MM.1S (cell line): ENCODE measurements at regions not wholly inside any gene's neighbourhood (a gene's known extent, or its start where the extent isn't known, plus 50 kb on each side); places are given as distances from the start of the nearest gene placed in this dataset.

ENCODE experiments used
- DNase-seq: peaks from one replicate; pipeline ENCODE4 v3.0.0-alpha.2; 2015
- H2AFZ ChIP-seq: fragments of 300-600 bp; sonication (generic); 2 replicates; pipeline ENCODE4 v1.6.0; 2016; ENCODE audit warnings: antibody characterized with exemption, low read length
- H3F3A ChIP-seq: fragments of 300-600 bp; sonication (generic); 2 replicates; pipeline ENCODE4 v1.6.1; 2016; ENCODE audit warnings: mild to moderate bottlenecking, antibody characterized with exemption, low read length, moderate library complexity, mixed read lengths; ENCODE audit not compliant: insufficient read depth
- H3K27ac ChIP-seq: fragments of 300-600 bp; sonication (generic); 2 replicates; pipeline ENCODE4 v1.5.1; 2016; ENCODE audit warnings: mild to moderate bottlenecking, low read length
- H3K27me3 ChIP-seq: fragments of 300-600 bp; sonication (generic); replicated peaks from 2 replicates; pipeline ENCODE4 v1.6.0; 2016; ENCODE audit warnings: low read length; ENCODE audit not compliant: insufficient read depth
- H3K36me3 ChIP-seq: fragments of 300-600 bp; sonication (generic); replicated peaks from 2 replicates; pipeline ENCODE4 v1.6.1; 2016; ENCODE audit warnings: mild to moderate bottlenecking, low read length, mixed read lengths; ENCODE audit not compliant: insufficient read depth
- H3K4me1 ChIP-seq: fragments of 300-600 bp; sonication (generic); 2 replicates; pipeline ENCODE4 v1.6.1; 2016; ENCODE audit warnings: low read length, mixed read lengths
- H3K4me2 ChIP-seq: fragments of 300-600 bp; sonication (generic); 2 replicates; pipeline ENCODE4 v1.6.0; 2016; ENCODE audit warnings: low read depth, low read length
- H3K4me3 ChIP-seq: fragments of 300-600 bp; sonication (generic); 2 replicates; pipeline ENCODE4 v1.5.1; 2016; ENCODE audit warnings: low read length, mixed read lengths
- H3K79me2 ChIP-seq: fragments of 300-600 bp; sonication (generic); 2 replicates; pipeline ENCODE4 v1.6.1; 2016; ENCODE audit warnings: mixed run types, low read length, mixed read lengths
- H3K9ac ChIP-seq: fragments of 300-600 bp; sonication (generic); 2 replicates; pipeline ENCODE4 v1.6.1; 2016; ENCODE audit warnings: low read length, mixed read lengths
- H3K9me2 ChIP-seq: fragments of 300-600 bp; sonication (generic); replicated peaks from 2 replicates; pipeline ENCODE4 v1.6.1; 2016; ENCODE audit warnings: mild to moderate bottlenecking, low read length, mixed read lengths; ENCODE audit not compliant: insufficient read depth
- H3K9me3 ChIP-seq: fragments of 300-600 bp; sonication (generic); replicated peaks from 2 replicates; pipeline ENCODE4 v1.6.1; 2016; ENCODE audit warnings: mild to moderate bottlenecking, low read length, mixed read lengths; ENCODE audit not compliant: insufficient read depth
- H4K20me1 ChIP-seq: fragments of 300-600 bp; sonication (generic); 2 replicates; pipeline ENCODE4 v1.6.1; 2016; ENCODE audit warnings: mild to moderate bottlenecking, low read length, moderate library complexity, mixed read lengths; ENCODE audit not compliant: insufficient read depth
- EZH2 ChIP-seq: fragments of 300-600 bp; sonication (generic); optimal IDR thresholded peaks from 2 replicates; pipeline ENCODE3; 2017; ENCODE audit warnings: low read depth, mild to moderate bottlenecking, antibody characterized with exemption, low read length, mixed read lengths
- EZH2phosphoT487 ChIP-seq: fragments of 300-600 bp; sonication (generic); IDR thresholded peaks from 2 replicates; pipeline ENCODE4 v1.6.1; 2018; ENCODE audit warnings: antibody characterized with exemption, low read length
- TF ChIP-seq, protein P1 (sequence below): fragments of 300-600 bp; sonication (generic); IDR thresholded peaks from 2 replicates; pipeline ENCODE4 v1.5.1; 2016; ENCODE audit warnings: antibody characterized with exemption, low read length, mixed read lengths

DNA sequence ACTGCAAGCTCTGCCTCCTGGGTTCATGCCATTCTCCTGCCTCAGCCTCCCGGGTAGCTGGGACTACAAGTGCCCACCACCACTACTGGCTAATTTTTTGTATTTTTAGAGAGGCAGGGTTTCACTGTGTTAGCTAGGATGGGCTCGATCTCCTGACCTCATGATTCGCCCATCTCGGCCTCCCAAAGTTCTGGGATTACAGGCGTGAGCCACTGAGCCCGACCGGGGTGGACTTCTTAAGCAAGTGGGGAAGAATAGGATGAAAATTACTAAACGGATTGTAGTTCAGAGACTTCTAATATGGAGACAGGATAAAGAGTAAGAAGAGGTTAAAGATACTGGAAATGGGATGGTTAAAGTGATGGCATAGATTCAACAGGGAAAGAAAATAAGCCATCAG, 132.3 kb upstream of the IRX2 start:
- DNase-seq: no peak
- Histone ChIP-seq H3K9ac (no peak overlapping the region), H3K4me1 (no peaks in the 10 kb centered on the region), H2AFZ (no peak overlapping the region), H4K20me1 (no peaks in the 10 kb centered on the region), H3F3A (no peaks in the 10 kb centered on the region), H3K36me3 (no peaks in the 10 kb centered on the region), H3K79me2 (no peaks in the 10 kb centered on the region), H3K9me3 (no peaks in the 10 kb centered on the region), H3K27ac (no peak overlapping the region), H3K27me3 (no peaks in the 10 kb centered on the region), H3K9me2 (no peaks in the 10 kb centered on the region), H3K4me2 (no peak overlapping the region), H3K4me3 (no peak overlapping the region)
- no peak for TF ChIP-seq EZH2
- TF ChIP-seq EZH2phosphoT487: no peak
- TF ChIP-seq, protein P1, sequence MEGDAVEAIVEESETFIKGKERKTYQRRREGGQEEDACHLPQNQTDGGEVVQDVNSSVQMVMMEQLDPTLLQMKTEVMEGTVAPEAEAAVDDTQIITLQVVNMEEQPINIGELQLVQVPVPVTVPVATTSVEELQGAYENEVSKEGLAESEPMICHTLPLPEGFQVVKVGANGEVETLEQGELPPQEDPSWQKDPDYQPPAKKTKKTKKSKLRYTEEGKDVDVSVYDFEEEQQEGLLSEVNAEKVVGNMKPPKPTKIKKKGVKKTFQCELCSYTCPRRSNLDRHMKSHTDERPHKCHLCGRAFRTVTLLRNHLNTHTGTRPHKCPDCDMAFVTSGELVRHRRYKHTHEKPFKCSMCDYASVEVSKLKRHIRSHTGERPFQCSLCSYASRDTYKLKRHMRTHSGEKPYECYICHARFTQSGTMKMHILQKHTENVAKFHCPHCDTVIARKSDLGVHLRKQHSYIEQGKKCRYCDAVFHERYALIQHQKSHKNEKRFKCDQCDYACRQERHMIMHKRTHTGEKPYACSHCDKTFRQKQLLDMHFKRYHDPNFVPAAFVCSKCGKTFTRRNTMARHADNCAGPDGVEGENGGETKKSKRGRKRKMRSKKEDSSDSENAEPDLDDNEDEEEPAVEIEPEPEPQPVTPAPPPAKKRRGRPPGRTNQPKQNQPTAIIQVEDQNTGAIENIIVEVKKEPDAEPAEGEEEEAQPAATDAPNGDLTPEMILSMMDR: no peak

DNA sequence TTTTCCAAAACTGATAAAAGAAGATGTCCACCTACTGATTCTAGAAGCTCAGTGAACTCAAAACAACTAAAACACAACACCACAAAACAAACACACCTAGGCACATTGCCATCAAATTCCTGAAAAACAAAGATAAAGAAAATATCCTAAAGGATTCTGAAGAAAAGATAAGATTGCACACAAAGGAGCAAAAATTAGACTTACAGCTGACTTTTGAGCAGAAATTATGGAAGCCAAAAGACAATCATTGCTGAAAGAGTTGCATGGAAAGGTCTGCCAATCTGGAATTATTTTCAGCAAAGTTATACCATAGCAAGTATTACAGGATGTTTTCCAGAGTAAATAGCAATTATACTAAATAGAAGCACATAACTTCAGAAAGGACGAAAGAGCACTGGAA, 128.2 kb upstream of the IRX2 start:
- no peaks in the 10 kb centered on the region for H3K79me2 ChIP-seq
- H3K9me3 ChIP-seq: no peaks in the 10 kb centered on the region
- peak; percentile 12 for DNase-seq

DNA sequence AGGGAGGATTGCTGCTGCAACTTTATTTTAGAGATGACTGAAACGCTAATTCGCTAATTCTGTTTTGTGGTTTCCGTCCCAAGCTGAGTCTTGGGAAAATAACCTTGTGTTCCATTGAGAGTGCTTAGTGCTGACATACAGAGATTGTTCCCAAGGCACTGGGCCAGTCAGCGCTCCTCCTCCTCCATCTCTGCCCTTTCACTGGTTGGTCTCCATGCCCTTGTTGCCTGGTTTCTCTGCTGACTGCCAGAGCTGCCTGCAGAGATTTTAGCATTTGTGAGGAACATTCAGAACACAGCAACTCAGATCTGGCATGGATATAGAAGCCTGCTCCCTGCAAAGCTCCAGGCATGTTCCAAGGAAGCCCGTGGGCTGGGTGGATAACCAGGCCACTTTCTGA, 126.0 kb upstream of the IRX2 start:
- no peak overlapping the region for H3K27ac ChIP-seq
- H3K4me3 ChIP-seq: no peak overlapping the region
- H3K4me1 ChIP-seq: no peaks in the 10 kb centered on the region
- no peaks in the 10 kb centered on the region for H3F3A ChIP-seq
- no peaks in the 10 kb centered on the region for H4K20me1 ChIP-seq
- DNase-seq: no peak
- H3K4me2 ChIP-seq: no peak overlapping the region
- no peaks in the 10 kb centered on the region for H3K36me3 ChIP-seq
- no peaks in the 10 kb centered on the region for H3K79me2 ChIP-seq
- no peak overlapping the region for H3K9ac ChIP-seq
- no peaks in the 10 kb centered on the region for H3K9me3 ChIP-seq
- no peak for TF ChIP-seq EZH2phosphoT487
- TF ChIP-seq, protein P1: no peak
- no peak for TF ChIP-seq EZH2
- H3K9me2 ChIP-seq: no peaks in the 10 kb centered on the region
- no peaks in the 10 kb centered on the region for H3K27me3 ChIP-seq
- no peak overlapping the region for H2AFZ ChIP-seq

More for the DNA sequence above, 128.2 kb upstream of the IRX2 start:
- Histone ChIP-seq H3K9me2 (no peaks in the 10 kb centered on the region), H3K27me3 (no peaks in the 10 kb centered on the region), H3K4me2 (no peak overlapping the region), H3K4me3 (no peak overlapping the region), H3K36me3 (no peaks in the 10 kb centered on the region), H3K27ac (no peak overlapping the region), H4K20me1 (no peaks in the 10 kb centered on the region), H2AFZ (no peak overlapping the region), H3F3A (no peaks in the 10 kb centered on the region), H3K4me1 (no peaks in the 10 kb centered on the region), H3K9ac (no peak overlapping the region)
- TF ChIP-seq, protein P1: no peak
- TF ChIP-seq EZH2: no peak
- no peak for TF ChIP-seq EZH2phosphoT487
